Fibroblast of lung (primary cell): ENCODE measurements at regions not wholly inside any gene's neighbourhood (a gene's known extent, or its start where the extent isn't known, plus 50 kb on each side); places are given as distances from the start of the nearest gene placed in this dataset.

Experiments used
- CTCF ChIP-seq, 2 donors: IDR thresholded peaks in 1 of 2; conservative IDR thresholded peaks in 1 of 2; 1 replicate in 1 of 2; 2 replicates in 1 of 2; pipeline ENCODE4 v1.5.1; 2011 to 2012; ENCODE audit warnings: low read length in 2 of 2, control low read depth in 1 of 2, inconsistent platforms in 1 of 2, low read depth in 1 of 2, mild to moderate bottlenecking in 1 of 2
- EZH2 ChIP-seq: IDR thresholded peaks from 2 replicates; pipeline ENCODE4 v1.5.1; 2012; ENCODE audit warnings: low read length, control low read depth, mild to moderate bottlenecking; ENCODE audit errors: missing control alignments

GRCh38 chr4:38526412-38526811, 137.6 kb upstream of the KLF3 start:
- TF ChIP-seq CTCF (conservative IDR thresholded peaks at IDR 0.05 in 1 of 2, IDR thresholded peaks at IDR 0.05 in 1 of 2; ENCODE audit: low read depth in 1 of 2, low read length in 2 of 2) = no peak
- TF ChIP-seq EZH2 = no peak
